ENCODE measurements at regions not wholly inside any gene's neighbourhood (a gene's known extent, or its start where the extent isn't known, plus 50 kb on each side); places are given as distances from the start of the nearest gene placed in this dataset.
"Not testable (repeated sequence)": the region's sequence is repeated elsewhere in the genome, so short reads cannot be mapped to it uniquely, and the experiment has no call there.

DNA sequence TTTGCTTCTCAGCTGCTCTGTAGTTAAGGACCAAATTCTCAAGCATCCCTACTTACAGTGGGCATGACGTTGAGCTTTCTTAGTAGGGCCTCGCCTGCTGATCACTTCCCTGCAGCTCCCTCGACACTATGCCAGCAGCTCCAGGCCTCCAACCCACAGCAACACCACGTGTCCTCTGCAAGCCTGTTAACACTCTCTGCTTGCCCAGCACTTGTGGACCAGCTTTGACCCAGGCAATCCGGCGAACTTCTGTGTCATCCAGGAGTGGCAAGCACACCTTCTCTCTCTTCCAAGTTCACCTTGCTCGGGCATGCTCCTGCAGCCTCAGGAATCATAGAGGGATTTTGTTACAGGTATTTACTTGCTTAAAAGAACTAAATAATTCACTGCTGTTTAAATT, 138.6 kb upstream of the FHL2 start:
- no peak for DNase-seq (ENCODE audit: low read depth)

GRCh38 chr2:105536175-105536574, 137.3 kb upstream of the FHL2 start:
- DNase-seq (ENCODE audit: low read depth), result no peak

DNA sequence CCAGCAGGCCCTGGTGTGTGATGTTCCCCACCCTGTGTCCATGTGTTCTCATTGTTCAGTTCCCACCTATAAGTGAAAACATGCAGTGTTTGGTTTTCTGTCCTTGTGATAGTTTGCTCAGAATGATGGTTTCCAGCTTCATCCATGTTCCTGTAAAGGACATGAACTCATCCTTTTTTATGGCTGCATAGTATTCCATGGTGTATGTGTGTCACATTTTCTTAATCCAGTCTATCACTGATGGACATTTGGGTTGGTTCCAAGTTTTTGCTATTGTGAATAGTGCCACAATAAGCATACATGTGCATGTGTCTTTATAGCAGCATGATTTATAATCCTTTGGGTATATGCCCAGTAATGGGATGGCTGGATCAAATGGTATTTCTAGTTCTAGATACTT, 130.4 kb upstream of the FHL2 start:
- not testable (repeated sequence) for DNase-seq (ENCODE audit: low read depth)

GRCh38 chr2:105526000-105526925, 127.4 kb upstream of the FHL2 start:
- DNase-seq (ENCODE audit: low read depth), result no peak

DNA sequence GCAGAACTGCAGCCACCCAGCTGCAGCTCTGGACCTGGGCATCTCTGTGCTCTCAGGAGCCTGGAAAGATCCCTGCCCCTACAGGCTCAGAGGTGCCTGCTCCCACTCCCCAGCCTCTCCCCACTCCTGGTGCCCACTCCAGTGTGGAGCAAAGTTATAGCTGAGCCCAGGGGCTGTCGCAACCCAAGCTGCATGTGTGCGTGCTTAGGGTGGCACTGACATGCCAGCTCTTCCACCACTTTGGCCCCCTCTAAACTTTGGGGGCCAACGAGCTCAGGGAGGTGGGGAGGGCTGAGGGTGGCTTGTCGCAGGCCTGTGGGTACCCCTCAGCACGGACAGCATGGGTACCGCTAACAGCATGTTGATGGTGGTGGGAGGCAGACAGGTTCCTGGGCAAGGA, 126.3 kb upstream of the FHL2 start:
- no peak for DNase-seq (ENCODE audit: low read depth)

DNA sequence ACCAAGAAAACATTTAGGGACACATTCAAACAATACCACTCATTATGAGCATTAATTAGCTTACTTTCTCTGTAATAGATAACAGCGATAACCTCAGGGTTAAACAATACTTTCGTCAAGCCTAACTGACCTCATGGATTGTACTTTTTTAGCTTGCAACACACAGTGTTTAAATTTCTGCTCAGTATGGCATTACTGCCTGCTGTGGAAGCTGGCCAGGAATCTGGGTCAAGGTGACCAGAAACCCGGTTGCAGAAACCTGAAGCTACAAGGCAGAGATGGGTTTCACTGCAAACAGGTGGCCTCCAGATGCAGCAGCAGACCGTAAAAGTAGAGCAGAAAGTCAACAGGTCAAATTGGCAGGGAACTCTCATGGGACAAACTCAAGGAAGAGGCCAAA, 123.8 kb upstream of the FHL2 start:
- no peak for DNase-seq (ENCODE audit: low read depth)

DNA sequence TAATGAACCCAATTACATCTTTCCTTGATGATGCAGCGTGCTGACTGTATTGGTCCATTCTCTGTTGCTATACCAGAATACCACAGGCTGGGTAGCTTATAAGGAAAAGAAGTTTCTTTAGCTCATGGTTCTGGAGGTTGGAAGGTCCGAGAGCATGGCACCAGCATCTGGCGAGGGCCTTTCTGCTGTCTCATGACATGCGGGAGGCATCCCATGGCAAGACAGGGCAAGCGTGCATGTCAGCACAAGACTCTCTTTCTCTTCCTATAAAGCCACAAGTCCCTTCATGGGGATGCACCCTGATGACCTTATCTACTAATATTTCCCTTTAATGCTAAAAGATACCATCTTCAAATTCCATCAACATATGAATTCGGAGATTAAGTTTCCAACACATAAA, 122.8 kb upstream of the FHL2 start:
- no peak for DNase-seq (ENCODE audit: low read depth)

- DNase-seq (ENCODE audit: low read depth), result no peak
These were observed 122.3 kb upstream of the FHL2 start for GRCh38 chr2:105521176-105521575.

DNA sequence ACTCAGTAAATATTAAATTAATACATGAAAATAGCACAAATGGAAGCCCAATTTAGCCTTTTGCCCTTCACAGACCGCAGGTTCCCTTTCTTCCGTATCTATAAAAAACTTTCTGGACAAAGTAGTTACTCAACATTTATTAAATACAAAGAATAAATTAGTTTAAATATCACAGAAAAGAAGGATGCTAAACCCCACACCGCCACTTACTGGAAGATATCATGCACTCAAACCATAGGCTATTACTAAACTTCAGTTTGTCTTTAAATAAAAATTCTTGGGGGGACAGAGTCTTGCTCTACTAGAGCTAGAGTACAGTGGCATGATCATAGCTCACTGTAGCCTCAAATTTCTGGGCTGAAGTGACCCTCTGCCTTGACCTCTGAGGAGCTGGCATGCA, 120.7 kb upstream of the FHL2 start:
- no peak for DNase-seq (ENCODE audit: low read depth)

GRCh38 chr2:105518897-105519296, 120.0 kb upstream of the FHL2 start:
- no peak for DNase-seq (ENCODE audit: low read depth)

GRCh38 chr2:105517814-105518705, 119.2 kb upstream of the FHL2 start:
- DNase-seq (ENCODE audit: low read depth), result no peak

DNA sequence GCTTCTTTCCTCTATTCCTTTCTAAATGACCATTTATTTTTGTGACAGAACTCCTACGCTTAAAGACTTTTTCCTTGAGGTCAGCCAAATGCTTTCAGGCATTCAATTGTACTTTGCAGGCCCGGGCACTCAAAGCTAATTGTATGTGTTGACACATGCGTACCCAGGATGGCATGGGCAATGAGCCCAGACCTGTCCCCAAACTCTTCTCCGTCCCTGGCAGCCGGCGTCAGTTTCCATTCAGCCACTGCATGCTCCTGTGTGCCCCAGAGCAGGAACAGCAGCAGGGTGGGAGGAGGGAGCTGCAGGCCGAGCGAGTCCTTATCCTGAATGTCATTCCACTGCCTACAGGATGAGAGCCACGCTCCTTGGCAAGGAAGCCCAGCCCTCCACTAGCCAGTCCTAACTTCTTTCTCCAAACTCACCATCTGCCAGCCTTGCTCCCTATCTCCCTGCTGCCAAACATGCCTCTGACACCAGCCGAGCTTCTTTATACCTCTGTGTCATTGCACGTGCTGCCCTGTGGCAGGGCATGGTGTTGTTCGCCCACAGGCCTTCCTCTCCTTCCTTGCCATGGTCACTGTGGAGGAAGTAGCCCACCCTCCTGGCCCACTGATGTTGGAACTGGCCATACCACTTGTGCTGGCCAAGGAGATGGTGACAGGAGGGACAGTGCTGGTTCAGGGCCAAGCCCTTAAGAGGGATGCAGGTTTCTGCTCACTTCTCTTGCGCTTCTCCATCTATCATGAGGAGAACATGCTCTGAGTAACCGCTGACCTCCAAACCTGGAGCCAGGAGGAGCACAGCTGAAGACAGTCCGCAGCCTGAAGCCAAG, 116.9 kb upstream of the FHL2 start:
- DNase-seq (ENCODE audit: low read depth), result no peak

- DNase-seq (ENCODE audit: low read depth), result no peak
These were observed 115.7 kb upstream of the FHL2 start for GRCh38 chr2:105514576-105514975.

DNA sequence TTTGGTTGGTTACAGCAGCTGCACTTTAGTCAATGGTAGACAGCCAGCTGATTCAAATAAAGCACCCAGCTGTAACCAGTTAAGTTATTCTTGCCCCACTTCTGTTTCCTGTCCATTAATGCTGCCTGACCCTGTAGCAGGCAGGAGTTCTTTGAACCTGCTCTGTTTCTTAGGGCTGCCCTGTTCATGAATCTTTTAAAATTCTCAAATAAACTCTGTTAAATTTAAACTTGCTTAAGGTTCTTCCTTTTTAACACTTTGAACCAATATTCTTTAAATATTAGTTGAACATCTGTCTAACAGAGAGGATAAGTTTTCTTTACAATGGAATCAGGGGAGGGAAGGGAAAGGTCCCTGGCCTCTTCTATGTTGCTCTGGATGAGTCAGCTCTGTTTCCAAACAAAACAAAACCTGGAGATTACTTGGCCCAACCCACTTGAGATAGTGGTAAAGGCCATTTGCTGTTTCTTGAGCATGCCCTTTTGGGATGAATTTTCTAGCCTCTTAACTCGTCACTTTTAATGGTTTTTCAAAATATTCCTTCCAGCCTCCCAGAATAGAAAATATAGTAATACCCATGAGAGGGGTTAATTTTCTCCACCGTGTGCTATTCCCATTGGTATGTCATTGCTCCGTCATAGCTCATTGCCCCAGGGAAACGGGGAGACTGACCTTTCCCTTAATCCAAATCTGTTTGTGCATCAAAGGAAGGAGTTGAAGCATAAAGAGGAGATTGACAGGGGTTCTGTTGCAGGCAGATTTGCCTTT, 112.1 kb upstream of the FHL2 start:
- no peak for DNase-seq (ENCODE audit: low read depth)

GRCh38 chr2:105509269-105510086, 110.6 kb upstream of the FHL2 start:
- DNase-seq (ENCODE audit: low read depth), result no peak

- DNase-seq (ENCODE audit: low read depth), result not testable (repeated sequence)
These were observed 108.0 kb upstream of the FHL2 start for GRCh38 chr2:105506860-105507259.

DNA sequence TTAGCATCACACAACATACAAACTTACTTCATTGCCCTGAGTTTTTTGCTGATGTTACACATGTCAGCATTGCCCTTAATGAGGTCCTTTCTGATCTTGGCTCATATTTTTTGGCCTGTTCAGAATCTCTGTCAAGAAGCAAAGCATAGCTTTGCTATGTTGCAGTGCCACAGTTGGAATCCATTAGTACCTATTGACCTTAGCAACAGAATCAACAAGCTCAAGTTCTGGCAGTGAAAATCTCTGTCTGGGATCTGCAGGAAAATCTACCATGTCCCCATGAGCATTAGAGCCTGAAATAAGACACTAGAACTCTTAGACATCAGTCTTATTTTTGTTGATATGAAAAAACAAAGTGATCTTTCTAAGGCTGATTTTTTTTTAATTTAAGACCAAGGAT, 105.6 kb upstream of the FHL2 start:
- no peak for DNase-seq (ENCODE audit: low read depth)

GRCh38 chr2:105502625-105503334, 103.9 kb upstream of the FHL2 start:
- no peak for DNase-seq (ENCODE audit: low read depth)

- DNase-seq (ENCODE audit: low read depth), result no peak
These were observed 99.5 kb upstream of the FHL2 start for GRCh38 chr2:105498281-105498846.

Data from T follicular helper cell (primary cell).